ENCODE measurements at regions not wholly inside any gene's neighbourhood (a gene's known extent, or its start where the extent isn't known, plus 50 kb on each side); places are given as distances from the start of the nearest gene placed in this dataset.

DNA sequence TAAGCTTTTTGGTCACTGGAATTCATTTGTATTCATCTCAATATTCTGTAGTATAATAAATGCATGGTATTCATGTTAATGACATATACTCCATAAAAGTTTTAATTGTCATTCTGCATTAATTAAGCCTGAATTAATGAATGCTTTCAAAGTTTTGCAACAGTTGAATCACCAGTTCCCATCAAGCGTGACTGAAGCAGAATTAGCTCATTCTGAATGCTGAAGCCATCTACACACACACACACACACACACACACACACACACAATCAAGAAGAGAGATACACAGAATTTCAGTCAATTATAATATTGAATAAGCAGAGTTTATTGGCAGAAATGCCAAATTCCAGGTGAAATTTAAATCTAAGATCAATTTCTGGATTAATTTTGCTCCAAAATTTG is 252.1 kb upstream of the KCNMB2 start:
- no peak for TF ChIP-seq EZH2 (IDR thresholded peaks at IDR 0.05; ENCODE audit: borderline replicate concordance, low read length)
- TF ChIP-seq, protein P1, sequence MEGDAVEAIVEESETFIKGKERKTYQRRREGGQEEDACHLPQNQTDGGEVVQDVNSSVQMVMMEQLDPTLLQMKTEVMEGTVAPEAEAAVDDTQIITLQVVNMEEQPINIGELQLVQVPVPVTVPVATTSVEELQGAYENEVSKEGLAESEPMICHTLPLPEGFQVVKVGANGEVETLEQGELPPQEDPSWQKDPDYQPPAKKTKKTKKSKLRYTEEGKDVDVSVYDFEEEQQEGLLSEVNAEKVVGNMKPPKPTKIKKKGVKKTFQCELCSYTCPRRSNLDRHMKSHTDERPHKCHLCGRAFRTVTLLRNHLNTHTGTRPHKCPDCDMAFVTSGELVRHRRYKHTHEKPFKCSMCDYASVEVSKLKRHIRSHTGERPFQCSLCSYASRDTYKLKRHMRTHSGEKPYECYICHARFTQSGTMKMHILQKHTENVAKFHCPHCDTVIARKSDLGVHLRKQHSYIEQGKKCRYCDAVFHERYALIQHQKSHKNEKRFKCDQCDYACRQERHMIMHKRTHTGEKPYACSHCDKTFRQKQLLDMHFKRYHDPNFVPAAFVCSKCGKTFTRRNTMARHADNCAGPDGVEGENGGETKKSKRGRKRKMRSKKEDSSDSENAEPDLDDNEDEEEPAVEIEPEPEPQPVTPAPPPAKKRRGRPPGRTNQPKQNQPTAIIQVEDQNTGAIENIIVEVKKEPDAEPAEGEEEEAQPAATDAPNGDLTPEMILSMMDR (conservative IDR thresholded peaks at IDR 0.05 in 1 of 2, IDR thresholded peaks at IDR 0.05 in 1 of 2; ENCODE audit: extremely low read depth in 1 of 2, insufficient read depth in 1 of 2, low read depth in 1 of 2, low read length in 2 of 2) = no peak

All from mammary epithelial cell (primary cell).